ENCODE measurements at regions not wholly inside any gene's neighbourhood (a gene's known extent, or its start where the extent isn't known, plus 50 kb on each side); places are given as distances from the start of the nearest gene placed in this dataset.
"Not testable (repeated sequence)": the region's sequence is repeated elsewhere in the genome, so short reads cannot be mapped to it uniquely, and the experiment has no call there.

GRCh38 chr13:60273971-60274527, 110.3 kb upstream of the DIAPH3 start:
- Mint-ChIP-seq H3K27me3 (ENCODE audit: low read depth) (no peaks in the 10 kb centered on the region), H3K4me3 (ENCODE audit: unreplicated experiment) (no peak overlapping the region), H3K27ac (ENCODE audit: unreplicated experiment) (no peak overlapping the region), H3K9me3 (ENCODE audit: low read depth) (no peaks in the 10 kb centered on the region), H3K4me1 (ENCODE audit: low read depth) (peaks cover 26% of the 10 kb centered on the region), H3K36me3 (ENCODE audit: low read depth) (no peaks in the 10 kb centered on the region)
- no peak for DNase-seq (ENCODE audit: low spot score)
- TF ChIP-seq CTCF (IDR thresholded peaks at IDR 0.05) = no peak

GRCh38 chr13:60274655-60275054, 110.9 kb upstream of the DIAPH3 start:
- no peak for TF ChIP-seq CTCF (IDR thresholded peaks at IDR 0.05)
- Mint-ChIP-seq H3K36me3 (ENCODE audit: low read depth) (no peaks in the 10 kb centered on the region), H3K9me3 (ENCODE audit: low read depth) (no peaks in the 10 kb centered on the region), H3K27ac (ENCODE audit: unreplicated experiment) (no peak overlapping the region), H3K4me3 (ENCODE audit: unreplicated experiment) (no peak overlapping the region), H3K27me3 (ENCODE audit: low read depth) (no peaks in the 10 kb centered on the region), H3K4me1 (ENCODE audit: low read depth) (peaks cover 26% of the 10 kb centered on the region)
- DNase-seq (ENCODE audit: low spot score) = no peak

GRCh38 chr13:60275208-60275607, 111.5 kb upstream of the DIAPH3 start:
- peaks cover 26% of the 10 kb centered on the region for H3K4me1 Mint-ChIP-seq (ENCODE audit: low read depth)
- DNase-seq (ENCODE audit: low spot score) = no peak
- H3K36me3 Mint-ChIP-seq (ENCODE audit: low read depth) = no peaks in the 10 kb centered on the region
- H3K9me3 Mint-ChIP-seq (ENCODE audit: low read depth) = no peaks in the 10 kb centered on the region
- H3K27ac Mint-ChIP-seq (ENCODE audit: unreplicated experiment) = no peak overlapping the region
- H3K27me3 Mint-ChIP-seq (ENCODE audit: low read depth) = no peaks in the 10 kb centered on the region
- no peak for TF ChIP-seq CTCF (IDR thresholded peaks at IDR 0.05)
- no peak overlapping the region for H3K4me3 Mint-ChIP-seq (ENCODE audit: unreplicated experiment)

- DNase-seq (ENCODE audit: low spot score); H3K4me3 Mint-ChIP-seq (ENCODE audit: unreplicated experiment); H3K9me3 Mint-ChIP-seq (ENCODE audit: low read depth); H3K4me1 Mint-ChIP-seq (ENCODE audit: low read depth); H3K27ac Mint-ChIP-seq (ENCODE audit: unreplicated experiment); H3K27me3 Mint-ChIP-seq (ENCODE audit: low read depth); H3K36me3 Mint-ChIP-seq (ENCODE audit: low read depth): not testable (repeated sequence)
These were observed 116.5 kb upstream of the TDRD3 start for GRCh38 chr13:60280524-60280923.

- DNase-seq (ENCODE audit: low spot score) = no peak
- Mint-ChIP-seq H3K27ac (ENCODE audit: unreplicated experiment) (no peak overlapping the region), H3K9me3 (ENCODE audit: low read depth) (no peaks in the 10 kb centered on the region), H3K27me3 (ENCODE audit: low read depth) (peaks cover 2% of the 10 kb centered on the region), H3K36me3 (ENCODE audit: low read depth) (no peaks in the 10 kb centered on the region), H3K4me1 (ENCODE audit: low read depth) (peaks cover 8% of the 10 kb centered on the region), H3K4me3 (ENCODE audit: unreplicated experiment) (no peak overlapping the region)
- no peak for TF ChIP-seq CTCF (IDR thresholded peaks at IDR 0.05)
These were observed 114.8 kb upstream of the TDRD3 start for GRCh38 chr13:60282186-60282585.

GRCh38 chr13:60282708-60283107, 114.3 kb upstream of the TDRD3 start:
- Mint-ChIP-seq H3K9me3 (ENCODE audit: low read depth) (no peaks in the 10 kb centered on the region), H3K36me3 (ENCODE audit: low read depth) (no peaks in the 10 kb centered on the region)

More at GRCh38 chr13:60282708-60283107, 114.3 kb upstream of the TDRD3 start:
- no peak overlapping the region for H3K4me3 Mint-ChIP-seq (ENCODE audit: unreplicated experiment)
- no peak overlapping the region for H3K27ac Mint-ChIP-seq (ENCODE audit: unreplicated experiment)
- H3K27me3 Mint-ChIP-seq (ENCODE audit: low read depth) = peaks cover 2% of the 10 kb centered on the region
- no peak for TF ChIP-seq CTCF (IDR thresholded peaks at IDR 0.05)
- peaks cover 8% of the 10 kb centered on the region for H3K4me1 Mint-ChIP-seq (ENCODE audit: low read depth)
- no peak for DNase-seq (ENCODE audit: low spot score)
